Coronary artery (tissue), 2 donors: ENCODE measurements at regions not wholly inside any gene's neighbourhood (a gene's known extent, or its start where the extent isn't known, plus 50 kb on each side); places are given as distances from the start of the nearest gene placed in this dataset.

Experiments
- DNase-seq: peaks from one replicate; pipeline ENCODE4 v3.0.0-alpha.2; 2017; ENCODE audit warnings: low spot score
- H3K27ac ChIP-seq, 2 donors: fragments of 200-600 bp; sonication (generic); one replicate each; pipeline ENCODE4 v1.5.1; 2016 to 2019
- H3K4me3 ChIP-seq: fragments of 200-600 bp; sonication (generic); 2 replicates; pipeline ENCODE4 v1.5.1; 2016; ENCODE audit warnings: mild to moderate bottlenecking, moderate library complexity
- CTCF ChIP-seq: fragments of 200-600 bp; sonication (generic); IDR thresholded peaks from one replicate; pipeline ENCODE4 v1.5.1; 2019; ENCODE audit warnings: antibody characterized with exemption

- TF ChIP-seq CTCF, result no peak
- Histone ChIP-seq H3K4me3 (no peak overlapping the region), H3K27ac (no peak overlapping the region)
- DNase-seq, result no peak
Measured at GRCh38 chr6:55033016-55033546, 141.2 kb upstream of the HCRTR2 start.

- H3K4me3 ChIP-seq, result no peak overlapping the region
- DNase-seq, result no peak
- no peak overlapping the region for H3K27ac ChIP-seq
- TF ChIP-seq CTCF, result no peak
Measured at GRCh38 chr6:55034752-55035151, 139.6 kb upstream of the HCRTR2 start.

GRCh38 chr6:55040102-55040848 is 134.0 kb upstream of the HCRTR2 start:
- Histone ChIP-seq H3K27ac (no peak overlapping the region), H3K4me3 (no peak overlapping the region)
- no peak for TF ChIP-seq CTCF
- no peak for DNase-seq

- H3K4me3 ChIP-seq, result no peak overlapping the region
- no peak for TF ChIP-seq CTCF
- no peak for DNase-seq
- no peak overlapping the region for H3K27ac ChIP-seq
Measured at GRCh38 chr6:55046869-55047422, 127.4 kb upstream of the HCRTR2 start.

- DNase-seq, result no peak
- H3K27ac ChIP-seq, result no peak overlapping the region
- no peak overlapping the region for H3K4me3 ChIP-seq
- TF ChIP-seq CTCF, result no peak
Measured at GRCh38 chr6:55047451-55048044, 126.8 kb upstream of the HCRTR2 start.

- no peak for DNase-seq
- no peak overlapping the region for H3K27ac ChIP-seq
- H3K4me3 ChIP-seq, result no peak overlapping the region
- no peak for TF ChIP-seq CTCF
Measured at GRCh38 chr6:55049866-55050265, 124.4 kb upstream of the HCRTR2 start.
